ENCODE measurements at regions not wholly inside any gene's neighbourhood (a gene's known extent, or its start where the extent isn't known, plus 50 kb on each side); places are given as distances from the start of the nearest gene placed in this dataset.
"Not testable (repeated sequence)": the region's sequence is repeated elsewhere in the genome, so short reads cannot be mapped to it uniquely, and the experiment has no call there.

- no peak overlapping the region for H3K4me3 ChIP-seq
- no peaks in the 10 kb centered on the region for H3K4me1 ChIP-seq
- no peak overlapping the region for H3K27ac ChIP-seq
- no peak for TF ChIP-seq POLR2AphosphoS5 (IDR thresholded peaks at IDR 0.05)
- TF ChIP-seq, protein P1, sequence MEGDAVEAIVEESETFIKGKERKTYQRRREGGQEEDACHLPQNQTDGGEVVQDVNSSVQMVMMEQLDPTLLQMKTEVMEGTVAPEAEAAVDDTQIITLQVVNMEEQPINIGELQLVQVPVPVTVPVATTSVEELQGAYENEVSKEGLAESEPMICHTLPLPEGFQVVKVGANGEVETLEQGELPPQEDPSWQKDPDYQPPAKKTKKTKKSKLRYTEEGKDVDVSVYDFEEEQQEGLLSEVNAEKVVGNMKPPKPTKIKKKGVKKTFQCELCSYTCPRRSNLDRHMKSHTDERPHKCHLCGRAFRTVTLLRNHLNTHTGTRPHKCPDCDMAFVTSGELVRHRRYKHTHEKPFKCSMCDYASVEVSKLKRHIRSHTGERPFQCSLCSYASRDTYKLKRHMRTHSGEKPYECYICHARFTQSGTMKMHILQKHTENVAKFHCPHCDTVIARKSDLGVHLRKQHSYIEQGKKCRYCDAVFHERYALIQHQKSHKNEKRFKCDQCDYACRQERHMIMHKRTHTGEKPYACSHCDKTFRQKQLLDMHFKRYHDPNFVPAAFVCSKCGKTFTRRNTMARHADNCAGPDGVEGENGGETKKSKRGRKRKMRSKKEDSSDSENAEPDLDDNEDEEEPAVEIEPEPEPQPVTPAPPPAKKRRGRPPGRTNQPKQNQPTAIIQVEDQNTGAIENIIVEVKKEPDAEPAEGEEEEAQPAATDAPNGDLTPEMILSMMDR (IDR thresholded peaks at IDR 0.05 in 8 of 11, conservative IDR thresholded peaks at IDR 0.05 in 3 of 11): no peak
- TF ChIP-seq POLR2A (IDR thresholded peaks at IDR 0.05): no peak
- intact Hi-C loops (cut with DNase I; ENCODE audit: low total_unique reads): no loop called here
- no peaks in the 10 kb centered on the region for H3K36me3 ChIP-seq
- peaks cover 0 to 13% (median 9%) of the 10 kb centered on the region in 8 donors for H3K9me3 ChIP-seq
- DNase-seq: no peak
- H3K27me3 ChIP-seq (replicated peaks in 1 of 7): no peaks in the 10 kb centered on the region
These were observed 393.7 kb upstream of the GRM7 start for GRCh38 chr3:6467186-6467585.

- TF ChIP-seq POLR2A (IDR thresholded peaks at IDR 0.05) (no peak), POLR2AphosphoS5 (IDR thresholded peaks at IDR 0.05) (no peak)
- TF ChIP-seq, protein P1 (IDR thresholded peaks at IDR 0.05 in 8 of 11, conservative IDR thresholded peaks at IDR 0.05 in 3 of 11): no peak
- intact Hi-C loops (cut with DNase I; ENCODE audit: low total_unique reads): no loop called here
- 91 to 96% (median 93%) methylated on average over 7 of the region's 7 CpGs for WGBS, 5 donors
These were observed 392.3 kb upstream of the GRM7 start for GRCh38 chr3:6468589-6468988.

GRCh38 chr3:6471744-6472143 lies 389.2 kb upstream of the GRM7 start:
- Histone ChIP-seq H3K27ac (no peak overlapping the region), H3K4me1 (no peaks in the 10 kb centered on the region), H3K36me3 (no peaks in the 10 kb centered on the region), H3K4me3 (no peak overlapping the region), H3K27me3 (replicated peaks in 1 of 7) (no peaks in the 10 kb centered on the region), H3K9me3 (no peaks in the 10 kb centered on the region)
- intact Hi-C loops (cut with DNase I; ENCODE audit: low total_unique reads): no loop called here
- 58 to 83% (median 79%) methylated on average over 8 of the region's 8 CpGs for WGBS, 5 donors
- DNase-seq: no peak
- TF ChIP-seq, protein P1 (IDR thresholded peaks at IDR 0.05 in 8 of 11, conservative IDR thresholded peaks at IDR 0.05 in 3 of 11): no peak
- no peak for TF ChIP-seq POLR2A (IDR thresholded peaks at IDR 0.05)
- TF ChIP-seq POLR2AphosphoS5 (IDR thresholded peaks at IDR 0.05): no peak

More at GRCh38 chr3:6468589-6468988, 392.3 kb upstream of the GRM7 start:
- Histone ChIP-seq H3K9me3 (peaks cover 0 to under 1% (median 0%) of the 10 kb centered on the region in 8 donors), H3K27me3 (replicated peaks in 1 of 7) (no peaks in the 10 kb centered on the region), H3K4me3 (no peak overlapping the region), H3K27ac (no peak overlapping the region), H3K36me3 (no peaks in the 10 kb centered on the region), H3K4me1 (no peaks in the 10 kb centered on the region)
- DNase-seq: no peak

DNA sequence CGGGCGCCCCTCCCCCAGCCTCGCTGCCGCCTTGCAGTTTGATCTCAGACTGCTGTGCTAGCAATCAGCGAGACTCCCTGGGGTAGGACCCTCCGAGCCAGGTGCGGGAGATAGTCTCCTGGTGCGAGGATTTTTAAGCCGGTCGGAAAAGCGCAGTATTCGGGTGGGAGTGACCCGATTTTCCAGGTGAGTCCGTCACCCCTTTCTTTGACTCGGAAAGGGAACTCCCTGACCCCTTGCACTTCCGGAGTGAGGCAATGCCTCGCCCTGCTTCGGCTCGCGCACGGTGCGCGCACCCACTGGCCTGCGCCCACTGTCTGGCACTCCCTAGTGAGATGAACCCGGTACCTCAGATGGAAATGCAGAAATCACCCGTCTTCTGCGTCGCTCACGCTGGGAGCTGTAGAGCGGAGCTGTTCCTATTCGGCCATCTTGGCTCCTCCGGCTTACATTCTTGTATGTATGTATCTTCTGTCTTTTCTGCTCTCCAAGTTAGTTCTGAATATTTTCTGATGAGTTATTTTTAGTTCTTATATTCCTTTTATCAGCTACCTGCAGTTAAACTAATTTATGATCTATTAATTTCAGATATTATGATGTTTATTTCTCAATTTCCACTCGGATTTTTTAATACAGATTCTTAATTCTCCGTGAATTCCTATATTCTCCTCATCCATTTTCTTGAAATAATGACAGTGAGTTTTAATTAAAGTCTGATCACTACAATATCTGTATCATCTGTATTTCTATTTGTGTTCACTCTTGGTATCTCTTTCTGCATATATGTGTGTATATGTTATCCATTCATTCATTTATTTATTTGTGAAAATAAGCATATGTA lies 370.2 kb upstream of the GRM7 start:
- 86 to 96% (median 91%) methylated on average over 22 to 33 of the region's 34 CpGs for WGBS, 5 donors
- H3K27ac ChIP-seq; H3K36me3 ChIP-seq; H3K9me3 ChIP-seq; intact Hi-C loops (cut with DNase I; ENCODE audit: low total_unique reads); H3K27me3 ChIP-seq (replicated peaks in 1 of 7); DNase-seq; H3K4me1 ChIP-seq; H3K4me3 ChIP-seq: not testable (repeated sequence)

Data from spleen (tissue), 11 donors.